ENCODE measurements at regions not wholly inside any gene's neighbourhood (a gene's known extent, or its start where the extent isn't known, plus 50 kb on each side); places are given as distances from the start of the nearest gene placed in this dataset.
A peak's percentile ranks its signal among the peaks of the same experiment; 100 is the strongest.
"Not testable (repeated sequence)": the region's sequence is repeated elsewhere in the genome, so short reads cannot be mapped to it uniquely, and the experiment has no call there.

- not testable (repeated sequence) for DNase-seq
These were observed 1414.8 kb upstream of the PCDH10 start for GRCh38 chr4:131734321-131734720.

GRCh38 chr4:131734851-131735385 lies 1414.2 kb upstream of the PCDH10 start:
- not testable (repeated sequence) for DNase-seq

- not testable (repeated sequence) for DNase-seq
These were observed 1410.1 kb upstream of the PCDH10 start for GRCh38 chr4:131738991-131739390.

GRCh38 chr4:131741836-131742235 lies 1407.3 kb upstream of the PCDH10 start:
- not testable (repeated sequence) for DNase-seq

- not testable (repeated sequence) for DNase-seq
These were observed 1406.4 kb upstream of the PCDH10 start for GRCh38 chr4:131742536-131743205.

GRCh38 chr4:131743348-131743747 lies 1405.7 kb upstream of the PCDH10 start:
- not testable (repeated sequence) for DNase-seq

GRCh38 chr4:131747203-131747602 lies 1401.9 kb upstream of the PCDH10 start:
- not testable (repeated sequence) for DNase-seq

- not testable (repeated sequence) for DNase-seq
These were observed 1399.9 kb upstream of the PCDH10 start for GRCh38 chr4:131749224-131749623.

GRCh38 chr4:131750006-131750405 lies 1399.1 kb upstream of the PCDH10 start:
- not testable (repeated sequence) for DNase-seq

GRCh38 chr4:131750469-131750868 lies 1398.6 kb upstream of the PCDH10 start:
- not testable (repeated sequence) for DNase-seq

GRCh38 chr4:131762234-131762633 lies 1386.9 kb upstream of the PCDH10 start:
- DNase-seq = not testable (repeated sequence)

GRCh38 chr4:131764730-131765129 lies 1384.4 kb upstream of the PCDH10 start:
- no peak for DNase-seq

- peak; percentile 9 to 16 for DNase-seq
These were observed 1374.7 kb upstream of the PCDH10 start for GRCh38 chr4:131774382-131774781.

- not testable (repeated sequence) for DNase-seq
These were observed 1338.5 kb upstream of the PCDH10 start for GRCh38 chr4:131810565-131810964.
